Smooth muscle cell (in vitro differentiated cells): ENCODE measurements at regions not wholly inside any gene's neighbourhood (a gene's known extent, or its start where the extent isn't known, plus 50 kb on each side); places are given as distances from the start of the nearest gene placed in this dataset.
A peak's percentile ranks its signal among the peaks of the same experiment; 100 is the strongest.

Experiments used
- DNase-seq: peaks from one replicate; lab custom pipeline; 2025; ENCODE audit not compliant: unreplicated experiment; lab: John Stamatoyannopoulos, UW
- H2AFZ ChIP-seq: fragments of 200-600 bp; sonication (generic); 2 replicates; pipeline ENCODE4 v1.6.0; 2016; ENCODE audit warnings: antibody characterized with exemption, low read depth, mild to moderate bottlenecking
- H3F3A ChIP-seq: fragments of 200-600 bp; sonication (generic); 2 replicates; pipeline ENCODE4 v1.6.0; 2017; ENCODE audit warnings: antibody characterized with exemption, low read depth
- H3K27ac ChIP-seq: fragments of 200-600 bp; sonication (generic); 2 replicates; pipeline ENCODE4 v1.5.1; 2016; ENCODE audit warnings: low read depth, mild to moderate bottlenecking
- H3K27me3 ChIP-seq: fragments of 200-600 bp; sonication (generic); 2 replicates; pipeline ENCODE4 v1.6.1; 2016; ENCODE audit warnings: low read depth, mild to moderate bottlenecking
- H3K36me3 ChIP-seq: fragments of 200-600 bp; sonication (generic); 2 replicates; pipeline ENCODE4 v1.5.1; 2016; ENCODE audit warnings: low read depth
- H3K4me1 ChIP-seq: fragments of 200-600 bp; sonication (generic); 2 replicates; pipeline ENCODE4 v1.5.1; 2016; ENCODE audit warnings: low read depth
- H3K4me2 ChIP-seq: fragments of 200-600 bp; sonication (generic); 2 replicates; pipeline ENCODE4 v1.6.0; 2016; ENCODE audit warnings: mild to moderate bottlenecking
- H3K4me3 ChIP-seq: fragments of 200-600 bp; sonication (generic); 2 replicates; pipeline ENCODE4 v1.5.1; 2016; ENCODE audit warnings: mild to moderate bottlenecking
- H3K79me2 ChIP-seq: fragments of 200-600 bp; sonication (generic); 2 replicates; pipeline ENCODE4 v1.6.0; 2016; ENCODE audit warnings: low read depth, mild to moderate bottlenecking
- H3K9ac ChIP-seq: fragments of 200-600 bp; sonication (generic); 2 replicates; pipeline ENCODE4 v1.6.0; 2016; ENCODE audit warnings: low read depth
- H3K9me3 ChIP-seq: fragments of 200-600 bp; sonication (generic); replicated peaks from 2 replicates; pipeline ENCODE4 v1.5.1; 2016; ENCODE audit warnings: low read depth
- H4K20me1 ChIP-seq: fragments of 200-600 bp; sonication (generic); 2 replicates; pipeline ENCODE4 v1.6.0; 2016; ENCODE audit warnings: low read depth
- CTCF ChIP-seq: fragments of 200-600 bp; sonication (generic); IDR thresholded peaks from 2 replicates; pipeline ENCODE4 v1.5.1; 2017; ENCODE audit warnings: borderline replicate concordance, mild to moderate bottlenecking, antibody characterized with exemption; ENCODE audit not compliant: insufficient read depth, poor library complexity, severe bottlenecking
- WGBS: methylation state at CpG from one replicate; pipeline ENCODE4 v1.1.7; 2016; ENCODE audit warnings: low lambda C conversion rate; 5-methylcytosine and 5-hydroxymethylcytosine counted together

- peak overlapping the region; percentile 0 for H2AFZ ChIP-seq
- H3K27ac ChIP-seq = no peak overlapping the region
- no peak for DNase-seq
Observed at GRCh38 chr6:85112540-85112939, 337.3 kb upstream of the NT5E start.

GRCh38 chr6:85111481-85112011 is 338.3 kb upstream of the NT5E start:
- Histone ChIP-seq H3K79me2 (no peaks in the 10 kb centered on the region), H4K20me1 (no peaks in the 10 kb centered on the region), H3K4me2 (peak overlapping the region; percentile 72), H3K27ac (no peak overlapping the region), H3K27me3 (no peaks in the 10 kb centered on the region), H3F3A (no peaks in the 10 kb centered on the region), H3K9ac (no peak overlapping the region), H3K9me3 (no peaks in the 10 kb centered on the region), H3K4me3 (no peak overlapping the region), H2AFZ (peak overlapping the region; percentile 25), H3K36me3 (no peaks in the 10 kb centered on the region), H3K4me1 (peaks cover 12% of the 10 kb centered on the region)
- TF ChIP-seq CTCF = no peak
- DNase-seq = peak; percentile 11
- 39% methylated on average over 8 of the region's 8 CpGs for WGBS

More at GRCh38 chr6:85112540-85112939, 337.3 kb upstream of the NT5E start:
- H3K9me3 ChIP-seq = no peaks in the 10 kb centered on the region
- no peaks in the 10 kb centered on the region for H4K20me1 ChIP-seq
- no peak for TF ChIP-seq CTCF
- WGBS = 100% methylated on average over 1 of the region's 1 CpG
- H3K4me1 ChIP-seq = peaks cover 12% of the 10 kb centered on the region
- H3K9ac ChIP-seq = no peak overlapping the region
- H3K4me3 ChIP-seq = no peak overlapping the region
- H3F3A ChIP-seq = no peaks in the 10 kb centered on the region
- H3K36me3 ChIP-seq = no peaks in the 10 kb centered on the region
- no peaks in the 10 kb centered on the region for H3K27me3 ChIP-seq
- H3K4me2 ChIP-seq = peak overlapping the region; percentile 72
- no peaks in the 10 kb centered on the region for H3K79me2 ChIP-seq

- no peak for TF ChIP-seq CTCF
- H3F3A ChIP-seq = no peaks in the 10 kb centered on the region
- no peak overlapping the region for H3K4me3 ChIP-seq
- no peaks in the 10 kb centered on the region for H3K27me3 ChIP-seq
- H2AFZ ChIP-seq = no peak overlapping the region
- H3K79me2 ChIP-seq = no peaks in the 10 kb centered on the region
- H3K9ac ChIP-seq = no peak overlapping the region
- peak overlapping the region; percentile 72 for H3K4me2 ChIP-seq
- DNase-seq = no peak
- H4K20me1 ChIP-seq = no peaks in the 10 kb centered on the region
- WGBS = 50% methylated on average over 2 of the region's 2 CpGs
- no peak overlapping the region for H3K27ac ChIP-seq
- peaks cover 12% of the 10 kb centered on the region for H3K4me1 ChIP-seq
- no peaks in the 10 kb centered on the region for H3K9me3 ChIP-seq
- no peaks in the 10 kb centered on the region for H3K36me3 ChIP-seq
Observed at GRCh38 chr6:85110943-85111342, 338.9 kb upstream of the NT5E start.

- no peak for TF ChIP-seq CTCF
- H3K9ac ChIP-seq = no peak overlapping the region
- H3K27ac ChIP-seq = no peak overlapping the region
- no peak overlapping the region for H3K4me2 ChIP-seq
- H3K4me1 ChIP-seq = peaks cover 12% of the 10 kb centered on the region
- WGBS = 86% methylated on average over 1 of the region's 1 CpG
- H3F3A ChIP-seq = no peaks in the 10 kb centered on the region
- H3K27me3 ChIP-seq = no peaks in the 10 kb centered on the region
- no peaks in the 10 kb centered on the region for H3K79me2 ChIP-seq
- no peaks in the 10 kb centered on the region for H3K36me3 ChIP-seq
- H3K9me3 ChIP-seq = no peaks in the 10 kb centered on the region
- no peak for DNase-seq
- H3K4me3 ChIP-seq = no peak overlapping the region
- H2AFZ ChIP-seq = no peak overlapping the region
- H4K20me1 ChIP-seq = no peaks in the 10 kb centered on the region
Observed at GRCh38 chr6:85107701-85108100, 342.2 kb upstream of the NT5E start.
